Natural killer cell (primary cell): ENCODE measurements at regions not wholly inside any gene's neighbourhood (a gene's known extent, or its start where the extent isn't known, plus 50 kb on each side); places are given as distances from the start of the nearest gene placed in this dataset.
"Not testable (repeated sequence)": the region's sequence is repeated elsewhere in the genome, so short reads cannot be mapped to it uniquely, and the experiment has no call there.

Experiments
- ATAC-seq, 3 donors: fragments of 150-1000 bp in 2 of 3; fragments of 200-7000 bp in 1 of 3; cut with Tn5 transposase; 1 replicate in 1 of 3; 2 replicates in 2 of 3; pipeline ENCODE4 v1.10.0; 2021; ENCODE audit warnings: mild to moderate bottlenecking in 2 of 3, moderate library complexity in 2 of 3
- DNase-seq, 2 donors: peaks; one replicate each; pipeline versions ENCODE4 v3.0.0 to v3.0.0-alpha.2; 2013 to 2021; ENCODE audit warnings: mixed read lengths in 1 of 2
- H3K27ac ChIP-seq: one replicate; pipeline ENCODE4 v1.5.1; 2013; ENCODE audit warnings: mild to moderate bottlenecking, low read length
- H3K27me3 ChIP-seq: one replicate; pipeline ENCODE4 v1.6.1; 2013; ENCODE audit warnings: low read length; ENCODE audit not compliant: control insufficient read depth, insufficient read depth
- H3K36me3 ChIP-seq: one replicate; pipeline ENCODE4 v1.6.1; 2013; ENCODE audit warnings: low read length; ENCODE audit not compliant: control insufficient read depth, insufficient read depth
- H3K4me1 ChIP-seq: one replicate; pipeline ENCODE4 v1.6.1; 2013; ENCODE audit warnings: low read length; ENCODE audit not compliant: control insufficient read depth, insufficient read depth
- H3K4me3 ChIP-seq: one replicate; pipeline ENCODE4 v1.5.1; 2013; ENCODE audit warnings: low read length
- H3K9me3 ChIP-seq: one replicate; pipeline ENCODE4 v1.6.1; 2013; ENCODE audit warnings: low read length; ENCODE audit not compliant: control insufficient read depth, insufficient read depth
- H3K27ac Mint-ChIP-seq, 2 donors: one replicate each; pipeline ENCODE4 v1.8.0; 2022; ENCODE audit warnings: mild to moderate bottlenecking in 2 of 2, mixed read lengths in 2 of 2, moderate library complexity in 1 of 2
- H3K27me3 Mint-ChIP-seq, 2 donors: one replicate each; pipeline ENCODE4 v1.8.0; 2022; ENCODE audit warnings: low read depth in 2 of 2, mixed read lengths in 2 of 2
- H3K36me3 Mint-ChIP-seq: one replicate; pipeline ENCODE4 v1.8.0; 2022; ENCODE audit warnings: mixed read lengths
- H3K4me1 Mint-ChIP-seq, 2 donors: one replicate each; pipeline ENCODE4 v1.8.0; 2022; ENCODE audit warnings: mixed read lengths in 2 of 2
- H3K4me3 Mint-ChIP-seq: one replicate; pipeline ENCODE4 v1.8.0; 2022; ENCODE audit warnings: mild to moderate bottlenecking, moderate library complexity, mixed read lengths
- H3K9me3 Mint-ChIP-seq, 2 donors: one replicate each; pipeline ENCODE4 v1.8.0; 2022; ENCODE audit warnings: mixed read lengths in 2 of 2
- WGBS: methylation state at CpG from one replicate; pipeline ENCODE4 v1.1.7; 2013; ENCODE audit warnings: missing lambda C conversion rate; ENCODE audit not compliant: insufficient coverage; 5-methylcytosine and 5-hydroxymethylcytosine counted together
- intact Hi-C: fragments of 100-400 bp; cut with micrococcal nuclease; formaldehyde crosslinking; loops from one replicate; pipeline ENCODE4 v1.14.2; 2022
- TF ChIP-seq, protein P1 (sequence below): fragments of 200-600 bp; IDR thresholded peaks from one replicate; pipeline ENCODE4 v1.8.0; 2022; ENCODE audit warnings: antibody characterized with exemption

DNA sequence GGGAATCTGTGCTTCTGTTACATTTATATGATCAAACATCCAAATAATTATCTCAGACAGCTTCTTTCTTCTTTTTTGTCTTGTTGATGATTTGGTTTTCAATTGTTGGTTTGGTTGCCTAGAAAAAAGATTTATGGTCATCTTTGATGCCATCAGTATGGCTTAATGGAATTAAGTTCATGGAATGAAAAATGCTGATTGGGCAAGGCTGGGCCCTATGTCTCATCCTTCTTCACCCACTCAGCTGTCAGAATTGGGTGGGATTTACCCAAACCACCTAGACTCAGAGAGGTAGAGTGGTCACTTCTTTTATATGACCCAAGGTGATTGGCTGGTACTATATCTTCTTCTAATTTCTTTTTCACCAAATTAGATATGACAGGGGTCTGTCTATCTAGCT lies 258.3 kb downstream of the DOK5 start:
- no peak overlapping the region for H3K27ac ChIP-seq
- no peaks in the 10 kb centered on the region for H3K27me3 ChIP-seq
- no peaks in the 10 kb centered on the region for H3K4me1 ChIP-seq
- peaks cover 0 to 2% of the 10 kb centered on the region in 2 donors for H3K9me3 Mint-ChIP-seq
- no peaks in the 10 kb centered on the region for H3K36me3 ChIP-seq
- H3K4me3 Mint-ChIP-seq = no peak overlapping the region
- TF ChIP-seq, protein P1, sequence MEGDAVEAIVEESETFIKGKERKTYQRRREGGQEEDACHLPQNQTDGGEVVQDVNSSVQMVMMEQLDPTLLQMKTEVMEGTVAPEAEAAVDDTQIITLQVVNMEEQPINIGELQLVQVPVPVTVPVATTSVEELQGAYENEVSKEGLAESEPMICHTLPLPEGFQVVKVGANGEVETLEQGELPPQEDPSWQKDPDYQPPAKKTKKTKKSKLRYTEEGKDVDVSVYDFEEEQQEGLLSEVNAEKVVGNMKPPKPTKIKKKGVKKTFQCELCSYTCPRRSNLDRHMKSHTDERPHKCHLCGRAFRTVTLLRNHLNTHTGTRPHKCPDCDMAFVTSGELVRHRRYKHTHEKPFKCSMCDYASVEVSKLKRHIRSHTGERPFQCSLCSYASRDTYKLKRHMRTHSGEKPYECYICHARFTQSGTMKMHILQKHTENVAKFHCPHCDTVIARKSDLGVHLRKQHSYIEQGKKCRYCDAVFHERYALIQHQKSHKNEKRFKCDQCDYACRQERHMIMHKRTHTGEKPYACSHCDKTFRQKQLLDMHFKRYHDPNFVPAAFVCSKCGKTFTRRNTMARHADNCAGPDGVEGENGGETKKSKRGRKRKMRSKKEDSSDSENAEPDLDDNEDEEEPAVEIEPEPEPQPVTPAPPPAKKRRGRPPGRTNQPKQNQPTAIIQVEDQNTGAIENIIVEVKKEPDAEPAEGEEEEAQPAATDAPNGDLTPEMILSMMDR = no peak
- H3K4me1 Mint-ChIP-seq = no peaks in the 10 kb centered on the region
- no peak overlapping the region for H3K27ac Mint-ChIP-seq
- no peaks in the 10 kb centered on the region for H3K36me3 Mint-ChIP-seq
- H3K9me3 ChIP-seq = no peaks in the 10 kb centered on the region
- H3K27me3 Mint-ChIP-seq = peaks cover 0 to 2% of the 10 kb centered on the region in 2 donors
- intact Hi-C loops = no loop called here
- DNase-seq = no peak
- no peak for ATAC-seq
- H3K4me3 ChIP-seq = no peak overlapping the region

DNA sequence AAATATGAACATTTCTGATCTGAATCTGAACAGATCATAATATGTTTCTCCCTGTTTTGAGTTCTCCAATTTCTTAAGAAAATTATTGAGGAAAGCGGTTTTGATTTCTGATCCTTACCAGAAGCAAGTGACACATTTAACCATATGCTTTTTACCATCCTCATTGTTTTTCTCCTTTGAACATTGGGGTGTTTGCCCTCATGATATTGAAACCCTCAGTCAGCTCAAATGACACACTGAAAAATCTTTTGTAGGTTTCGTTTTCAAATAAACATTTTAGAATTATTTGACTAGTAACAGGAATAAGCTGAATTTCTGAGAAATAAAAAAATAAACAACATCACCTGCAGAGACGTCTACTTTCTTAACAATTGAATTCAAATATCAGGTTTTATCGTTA lies 252.1 kb downstream of the DOK5 start:
- Histone ChIP-seq H3K4me1 (no peaks in the 10 kb centered on the region), H3K27me3 (no peaks in the 10 kb centered on the region), H3K4me3 (no peak overlapping the region), H3K9me3 (no peaks in the 10 kb centered on the region), H3K36me3 (no peaks in the 10 kb centered on the region), H3K27ac (no peak overlapping the region)
- ATAC-seq (no peak), DNase-seq (no peak)
- intact Hi-C loops = no loop called here
- H3K27ac Mint-ChIP-seq = no peak overlapping the region
- H3K27me3 Mint-ChIP-seq = no peaks in the 10 kb centered on the region
- H3K4me3 Mint-ChIP-seq = no peak overlapping the region
- peaks cover 0 to 3% of the 10 kb centered on the region in 2 donors for H3K9me3 Mint-ChIP-seq
- H3K36me3 Mint-ChIP-seq = no peaks in the 10 kb centered on the region
- H3K4me1 Mint-ChIP-seq = no peaks in the 10 kb centered on the region
- 100% methylated on average over 1 of the region's 4 CpGs for WGBS
- TF ChIP-seq, protein P1 = no peak

DNA sequence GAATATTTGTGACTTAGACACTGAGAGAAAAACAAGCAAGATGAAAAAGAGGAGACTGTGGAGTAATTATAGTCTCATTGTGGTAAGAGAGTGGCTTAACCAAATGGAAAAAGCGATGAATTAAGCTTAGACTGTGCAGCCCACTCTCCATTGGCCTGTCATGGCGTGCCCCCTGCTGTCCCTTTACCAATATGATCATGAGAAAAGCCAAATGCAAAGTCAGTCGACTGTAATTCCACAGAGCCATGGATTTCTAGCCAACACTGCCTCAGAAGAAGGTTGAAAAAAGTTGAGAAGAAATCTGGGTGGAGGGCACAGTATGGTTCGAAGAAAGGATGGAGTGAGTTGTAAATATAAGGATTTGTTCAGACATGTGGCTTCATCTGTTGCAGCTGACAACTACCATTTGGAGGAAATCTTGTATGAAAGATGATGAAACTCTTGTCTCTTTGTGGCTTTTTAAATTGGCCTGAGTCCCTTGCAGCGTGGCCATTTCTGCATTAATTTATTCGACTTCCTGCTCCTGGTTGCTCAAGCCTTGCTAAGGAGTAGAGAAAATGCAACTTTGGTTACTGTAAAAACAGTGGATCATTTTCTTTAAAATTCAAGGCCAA lies 251.4 kb downstream of the DOK5 start:
- no peak for ATAC-seq
- Mint-ChIP-seq H3K36me3 (no peaks in the 10 kb centered on the region), H3K27ac (no peak overlapping the region), H3K9me3 (peaks cover 0 to 3% of the 10 kb centered on the region in 2 donors), H3K4me1 (no peaks in the 10 kb centered on the region), H3K4me3 (no peak overlapping the region), H3K27me3 (no peaks in the 10 kb centered on the region)
- TF ChIP-seq, protein P1 = no peak
- no peaks in the 10 kb centered on the region for H3K36me3 ChIP-seq
- H3K4me1 ChIP-seq = no peaks in the 10 kb centered on the region
- WGBS = 70% methylated on average over 6 of the region's 6 CpGs
- DNase-seq = no peak
- no peak overlapping the region for H3K4me3 ChIP-seq
- intact Hi-C loops = no loop called here
- no peaks in the 10 kb centered on the region for H3K9me3 ChIP-seq
- H3K27ac ChIP-seq = no peak overlapping the region
- H3K27me3 ChIP-seq = no peaks in the 10 kb centered on the region

DNA sequence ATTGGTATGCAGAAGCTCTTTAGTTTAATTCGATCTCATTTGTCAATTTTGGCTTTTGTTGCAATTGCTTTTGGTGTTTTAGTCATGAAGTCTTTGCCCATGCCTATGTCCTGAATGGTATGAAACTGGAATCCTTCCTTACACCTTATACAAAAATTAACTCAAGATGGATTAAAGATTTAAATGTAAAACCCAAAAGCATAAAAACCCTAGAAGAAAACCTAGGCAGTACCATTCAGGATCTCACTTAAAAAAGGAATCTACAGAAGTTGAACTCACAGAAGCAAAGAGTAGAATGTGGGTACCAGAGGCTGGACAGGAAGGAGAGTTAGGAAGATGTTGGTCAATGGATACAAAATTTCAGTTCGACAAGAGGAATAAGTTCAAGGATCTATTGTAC lies 249.9 kb downstream of the DOK5 start:
- H3K4me3 Mint-ChIP-seq, H3K27me3 ChIP-seq, H3K4me1 ChIP-seq, H3K9me3 ChIP-seq, H3K27me3 Mint-ChIP-seq, H3K9me3 Mint-ChIP-seq, H3K4me1 Mint-ChIP-seq, ATAC-seq, H3K4me3 ChIP-seq, H3K27ac ChIP-seq, H3K27ac Mint-ChIP-seq, DNase-seq, intact Hi-C loops, H3K36me3 ChIP-seq, H3K36me3 Mint-ChIP-seq: not testable (repeated sequence)
- WGBS = 89% methylated on average over 1 of the region's 2 CpGs
